Colonic mucosa (tissue), 4 donors: ENCODE measurements at regions not wholly inside any gene's neighbourhood (a gene's known extent, or its start where the extent isn't known, plus 50 kb on each side); places are given as distances from the start of the nearest gene placed in this dataset.

Experiments used
- DNase-seq: peaks from one replicate; pipeline ENCODE4 v3.0.0-alpha.2; 2020
- H3K27ac ChIP-seq: fragments of 200-600 bp; one replicate; pipeline ENCODE4 v1.8.0; 2021
- H3K27me3 ChIP-seq: fragments of 200-600 bp; one replicate; pipeline ENCODE4 v1.8.0; 2021
- H3K36me3 ChIP-seq: fragments of 200-600 bp; one replicate; pipeline ENCODE4 v1.8.0; 2021
- H3K4me1 ChIP-seq: fragments of 200-600 bp; one replicate; pipeline ENCODE4 v1.8.0; 2021; ENCODE audit warnings: mild to moderate bottlenecking
- H3K4me3 ChIP-seq: fragments of 200-600 bp; one replicate; pipeline ENCODE4 v1.8.0; 2021
- H3K9ac ChIP-seq, 2 donors: one replicate each; pipeline ENCODE4 v1.7.0; 2013; ENCODE audit warnings: control low read depth in 2 of 2, low read depth in 2 of 2, low read length in 2 of 2
- H3K9me3 ChIP-seq: fragments of 200-600 bp; one replicate; pipeline ENCODE4 v1.8.0; 2021
- intact Hi-C: fragments of 100-400 bp; cut with DNase I; formaldehyde crosslinking; loops from one replicate; pipeline ENCODE4 v1.14.1; 2022
- TF ChIP-seq, protein P1 (sequence below): fragments of 200-600 bp; IDR thresholded peaks from one replicate; pipeline ENCODE4 v1.8.0; 2022; ENCODE audit warnings: antibody characterized with exemption, mild to moderate bottlenecking
- donor health status: healthy.
- donor health status: DM: no; HTN: no; CAD: no.
- donor health status: DM: no; HTN: no; CAD: no.

DNA sequence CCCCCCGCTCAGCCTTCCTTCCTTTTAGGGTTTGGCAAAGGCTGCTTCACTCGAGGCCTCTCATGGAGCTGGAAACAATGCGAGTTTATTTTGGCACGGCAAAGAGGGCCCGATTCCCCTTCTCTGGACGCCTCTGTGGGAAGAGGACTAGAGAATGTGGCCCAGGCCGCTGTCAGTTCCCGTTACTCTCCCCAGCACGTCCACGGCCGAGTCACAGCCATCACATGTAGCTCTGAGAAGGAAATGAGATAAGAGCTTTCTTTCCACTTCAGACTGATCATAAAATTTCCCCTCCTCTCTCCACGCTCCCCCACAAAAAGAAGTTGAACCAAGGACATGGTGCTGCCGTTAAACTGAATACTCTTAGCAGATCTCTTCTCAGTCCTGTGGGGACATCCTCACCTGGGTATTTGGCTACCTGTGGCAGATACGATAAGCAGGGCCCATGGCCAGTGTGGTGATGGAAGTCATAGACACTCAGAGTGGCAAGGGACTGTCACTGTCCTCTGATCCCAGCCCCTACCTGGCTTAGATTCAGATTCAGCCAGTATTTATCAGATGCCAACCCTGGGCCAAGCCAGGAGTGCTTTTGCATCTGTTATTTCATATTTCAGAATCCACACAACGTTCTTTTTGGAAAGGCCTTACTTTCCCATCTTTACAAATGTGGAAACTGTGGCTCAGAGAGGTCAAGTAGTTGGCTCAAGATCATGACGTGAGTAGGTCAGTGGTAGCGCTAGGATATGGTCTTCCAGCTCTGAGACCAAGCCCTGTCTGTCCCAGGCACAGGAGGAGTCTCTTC, 101.2 kb downstream of the MCFD2 start:
- H3K4me1 ChIP-seq: no peaks in the 10 kb centered on the region
- DNase-seq: peak; percentile 52
- TF ChIP-seq, protein P1, sequence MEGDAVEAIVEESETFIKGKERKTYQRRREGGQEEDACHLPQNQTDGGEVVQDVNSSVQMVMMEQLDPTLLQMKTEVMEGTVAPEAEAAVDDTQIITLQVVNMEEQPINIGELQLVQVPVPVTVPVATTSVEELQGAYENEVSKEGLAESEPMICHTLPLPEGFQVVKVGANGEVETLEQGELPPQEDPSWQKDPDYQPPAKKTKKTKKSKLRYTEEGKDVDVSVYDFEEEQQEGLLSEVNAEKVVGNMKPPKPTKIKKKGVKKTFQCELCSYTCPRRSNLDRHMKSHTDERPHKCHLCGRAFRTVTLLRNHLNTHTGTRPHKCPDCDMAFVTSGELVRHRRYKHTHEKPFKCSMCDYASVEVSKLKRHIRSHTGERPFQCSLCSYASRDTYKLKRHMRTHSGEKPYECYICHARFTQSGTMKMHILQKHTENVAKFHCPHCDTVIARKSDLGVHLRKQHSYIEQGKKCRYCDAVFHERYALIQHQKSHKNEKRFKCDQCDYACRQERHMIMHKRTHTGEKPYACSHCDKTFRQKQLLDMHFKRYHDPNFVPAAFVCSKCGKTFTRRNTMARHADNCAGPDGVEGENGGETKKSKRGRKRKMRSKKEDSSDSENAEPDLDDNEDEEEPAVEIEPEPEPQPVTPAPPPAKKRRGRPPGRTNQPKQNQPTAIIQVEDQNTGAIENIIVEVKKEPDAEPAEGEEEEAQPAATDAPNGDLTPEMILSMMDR: no peak
- no peaks in the 10 kb centered on the region for H3K36me3 ChIP-seq
- H3K9me3 ChIP-seq: no peaks in the 10 kb centered on the region
- intact Hi-C loops: no loop called here
- H3K4me3 ChIP-seq: no peak overlapping the region
- no peaks in the 10 kb centered on the region for H3K27me3 ChIP-seq
- H3K9ac ChIP-seq: peak overlapping the region in 1 of 2 donors; percentile 7
- H3K27ac ChIP-seq: peak overlapping the region; percentile 37

DNA sequence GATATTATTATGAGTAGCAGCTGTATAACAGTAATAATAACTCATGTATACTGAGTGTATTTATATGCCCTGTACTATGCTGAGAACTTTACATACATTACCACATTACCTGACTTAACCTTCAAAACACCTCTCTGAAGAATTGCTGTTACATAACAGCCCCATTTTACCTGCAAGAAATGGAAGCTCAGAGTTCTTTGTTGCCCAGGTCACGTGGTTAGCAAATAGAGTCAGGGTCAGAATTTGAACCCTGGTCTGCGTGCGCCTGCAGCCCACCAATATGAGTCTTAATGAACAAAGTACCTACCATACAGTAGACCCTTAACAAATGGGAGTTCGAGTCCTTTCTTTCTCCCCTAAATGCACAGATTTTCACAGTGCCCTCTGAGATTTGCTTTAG, 101.9 kb downstream of the MCFD2 start:
- H3K9ac ChIP-seq: no peak overlapping the region
- no peaks in the 10 kb centered on the region for H3K27me3 ChIP-seq
- no peak overlapping the region for H3K4me3 ChIP-seq
- peak overlapping the region; percentile 12 for H3K27ac ChIP-seq
- no peak for DNase-seq
- no peaks in the 10 kb centered on the region for H3K4me1 ChIP-seq
- H3K9me3 ChIP-seq: no peaks in the 10 kb centered on the region
- intact Hi-C loops: no loop called here
- no peaks in the 10 kb centered on the region for H3K36me3 ChIP-seq
- TF ChIP-seq, protein P1: no peak

DNA sequence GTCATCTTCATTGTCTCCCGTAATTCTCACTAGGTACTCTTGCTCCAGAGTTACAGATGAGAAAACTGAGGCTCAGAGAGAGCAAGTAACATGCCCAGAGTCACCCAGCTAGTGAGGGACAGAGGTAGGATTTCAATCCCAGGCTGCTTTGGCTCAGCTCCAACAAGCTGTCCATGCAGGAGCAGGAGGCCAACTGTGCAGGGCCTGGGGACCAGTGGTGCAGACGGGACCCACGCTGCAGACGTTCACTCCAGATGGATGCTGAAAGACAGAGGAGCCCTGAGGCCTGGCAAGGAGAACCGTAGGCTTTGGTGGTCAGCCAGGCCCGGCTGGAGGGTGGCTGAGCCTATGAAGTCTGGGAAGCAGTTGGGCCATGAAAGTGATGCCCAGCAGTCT, 102.6 kb downstream of the MCFD2 start:
- H3K4me1 ChIP-seq: no peaks in the 10 kb centered on the region
- no peaks in the 10 kb centered on the region for H3K9me3 ChIP-seq
- H3K4me3 ChIP-seq: no peak overlapping the region
- H3K9ac ChIP-seq: no peak overlapping the region
- intact Hi-C loops: no loop called here
- no peaks in the 10 kb centered on the region for H3K27me3 ChIP-seq
- DNase-seq: peak; percentile 23
- TF ChIP-seq, protein P1: no peak
- H3K36me3 ChIP-seq: no peaks in the 10 kb centered on the region
- H3K27ac ChIP-seq: no peak overlapping the region
